ENCODE measurements at regions not wholly inside any gene's neighbourhood (a gene's known extent, or its start where the extent isn't known, plus 50 kb on each side); places are given as distances from the start of the nearest gene placed in this dataset.

DNA sequence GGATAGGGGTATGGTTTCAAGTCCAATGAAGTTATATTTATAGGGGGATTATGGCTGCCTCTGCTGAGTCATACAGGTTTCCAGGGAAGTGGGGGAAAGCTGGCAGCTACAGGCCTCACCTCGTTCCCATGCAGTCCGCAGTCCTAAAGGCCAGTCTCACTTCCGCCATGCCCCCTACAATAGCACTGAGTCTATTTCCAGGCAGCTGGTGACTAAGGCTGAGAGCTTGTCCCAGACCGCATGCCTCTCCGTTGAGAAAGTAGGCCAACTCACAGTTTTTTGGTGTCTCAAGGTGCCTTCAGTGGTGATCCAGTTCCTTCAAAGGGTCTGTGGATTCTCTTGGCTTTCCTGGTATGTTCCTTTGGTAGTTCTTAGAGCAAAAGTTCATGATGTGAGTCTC, 203.9 kb upstream of the GLI3 start (continued):
- TF ChIP-seq, protein P1, sequence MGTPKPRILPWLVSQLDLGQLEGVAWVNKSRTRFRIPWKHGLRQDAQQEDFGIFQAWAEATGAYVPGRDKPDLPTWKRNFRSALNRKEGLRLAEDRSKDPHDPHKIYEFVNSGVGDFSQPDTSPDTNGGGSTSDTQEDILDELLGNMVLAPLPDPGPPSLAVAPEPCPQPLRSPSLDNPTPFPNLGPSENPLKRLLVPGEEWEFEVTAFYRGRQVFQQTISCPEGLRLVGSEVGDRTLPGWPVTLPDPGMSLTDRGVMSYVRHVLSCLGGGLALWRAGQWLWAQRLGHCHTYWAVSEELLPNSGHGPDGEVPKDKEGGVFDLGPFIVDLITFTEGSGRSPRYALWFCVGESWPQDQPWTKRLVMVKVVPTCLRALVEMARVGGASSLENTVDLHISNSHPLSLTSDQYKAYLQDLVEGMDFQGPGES (IDR thresholded peaks at IDR 0.05; ENCODE audit: low read depth, low read length) = no peak
- TF ChIP-seq POLR2AphosphoS5 (IDR thresholded peaks at IDR 0.05; ENCODE audit: low read depth, low read length) (no peak), TAF1 (IDR thresholded peaks at IDR 0.05; ENCODE audit: borderline replicate concordance, low read depth, low read length) (no peak), EZH2phosphoT487 (IDR thresholded peaks at IDR 0.05; ENCODE audit: borderline replicate concordance, low read depth) (no peak), NFIC (IDR thresholded peaks at IDR 0.05; ENCODE audit: borderline replicate concordance) (no peak), FOSL2 (IDR thresholded peaks at IDR 0.05; ENCODE audit: borderline replicate concordance, low read depth) (no peak), FOXM1 (IDR thresholded peaks at IDR 0.05; ENCODE audit: low read depth) (no peak)

DNA sequence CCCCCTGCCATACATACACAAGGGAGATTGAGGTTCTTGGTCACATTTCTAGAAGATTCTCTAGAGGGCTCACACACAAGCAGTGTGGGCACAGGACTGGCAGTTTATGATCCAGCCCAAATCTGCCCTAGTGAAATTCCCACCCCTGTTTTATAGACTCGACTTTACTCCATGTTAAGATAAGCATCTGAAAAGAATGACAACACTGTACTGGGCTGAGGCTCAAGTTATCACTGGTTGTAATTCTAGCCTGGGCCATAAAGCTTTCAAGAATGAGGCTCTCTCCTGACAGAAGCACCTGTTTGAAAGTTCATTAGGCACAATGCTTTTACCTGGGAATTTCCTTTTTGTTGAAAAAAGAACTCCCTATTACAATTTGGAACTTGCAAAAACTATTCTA, 195.6 kb upstream of the GLI3 start:
- Histone ChIP-seq H3K9me3 (no peaks in the 10 kb centered on the region), H3K4me3 (ENCODE audit: low read depth in 2 of 2, low read length in 1 of 2) (no peak overlapping the region), H3F3A (replicated peaks; ENCODE audit: insufficient read depth) (no peaks in the 10 kb centered on the region), H3K36me3 (replicated peaks in 1 of 2; ENCODE audit: control insufficient read depth in 1 of 2, insufficient read depth in 2 of 2, low read length in 1 of 2) (no peaks in the 10 kb centered on the region), H4K20me1 (ENCODE audit: insufficient read depth) (no peaks in the 10 kb centered on the region), H3K9me2 (no peaks in the 10 kb centered on the region), H3K79me2 (ENCODE audit: insufficient read depth) (no peaks in the 10 kb centered on the region), H3K27me3 (ENCODE audit: insufficient read depth) (peaks cover 8% of the 10 kb centered on the region), H2AFZ (ENCODE audit: low read depth) (no peak overlapping the region), H3K4me1 (ENCODE audit: control insufficient read depth in 1 of 2, insufficient read depth in 2 of 2, low read depth in 1 of 2, low read length in 1 of 2) (no peaks in the 10 kb centered on the region), H3K4me2 (no peak overlapping the region), H3K27ac (ENCODE audit: low read depth in 2 of 2, low read length in 1 of 2) (no peak overlapping the region), H3K9ac (no peak overlapping the region)
- no peak for DNase-seq
- TF ChIP-seq FOXM1 (IDR thresholded peaks at IDR 0.05; ENCODE audit: low read depth) = no peak
- TF ChIP-seq, protein P2, sequence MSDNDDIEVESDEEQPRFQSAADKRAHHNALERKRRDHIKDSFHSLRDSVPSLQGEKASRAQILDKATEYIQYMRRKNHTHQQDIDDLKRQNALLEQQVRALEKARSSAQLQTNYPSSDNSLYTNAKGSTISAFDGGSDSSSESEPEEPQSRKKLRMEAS (IDR thresholded peaks at IDR 0.05; ENCODE audit: low read depth) = no peak
- no peak for TF ChIP-seq RCOR1 (IDR thresholded peaks at IDR 0.05; ENCODE audit: low read length)
- TF ChIP-seq GATA2 (CRISPR knock-in tag; IDR thresholded peaks at IDR 0.05) = no peak
- TF ChIP-seq SMC3 (IDR thresholded peaks at IDR 0.05; ENCODE audit: low read depth, low read length) = no peak
- TF ChIP-seq FOXJ3 (CRISPR knock-in tag; IDR thresholded peaks at IDR 0.05) = no peak
- no peak for TF ChIP-seq NFIC (IDR thresholded peaks at IDR 0.05; ENCODE audit: borderline replicate concordance)
- TF ChIP-seq, protein P3, sequence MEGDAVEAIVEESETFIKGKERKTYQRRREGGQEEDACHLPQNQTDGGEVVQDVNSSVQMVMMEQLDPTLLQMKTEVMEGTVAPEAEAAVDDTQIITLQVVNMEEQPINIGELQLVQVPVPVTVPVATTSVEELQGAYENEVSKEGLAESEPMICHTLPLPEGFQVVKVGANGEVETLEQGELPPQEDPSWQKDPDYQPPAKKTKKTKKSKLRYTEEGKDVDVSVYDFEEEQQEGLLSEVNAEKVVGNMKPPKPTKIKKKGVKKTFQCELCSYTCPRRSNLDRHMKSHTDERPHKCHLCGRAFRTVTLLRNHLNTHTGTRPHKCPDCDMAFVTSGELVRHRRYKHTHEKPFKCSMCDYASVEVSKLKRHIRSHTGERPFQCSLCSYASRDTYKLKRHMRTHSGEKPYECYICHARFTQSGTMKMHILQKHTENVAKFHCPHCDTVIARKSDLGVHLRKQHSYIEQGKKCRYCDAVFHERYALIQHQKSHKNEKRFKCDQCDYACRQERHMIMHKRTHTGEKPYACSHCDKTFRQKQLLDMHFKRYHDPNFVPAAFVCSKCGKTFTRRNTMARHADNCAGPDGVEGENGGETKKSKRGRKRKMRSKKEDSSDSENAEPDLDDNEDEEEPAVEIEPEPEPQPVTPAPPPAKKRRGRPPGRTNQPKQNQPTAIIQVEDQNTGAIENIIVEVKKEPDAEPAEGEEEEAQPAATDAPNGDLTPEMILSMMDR (IDR thresholded peaks at IDR 0.05) = no peak
- no peak for TF ChIP-seq RXRA (IDR thresholded peaks at IDR 0.05; ENCODE audit: borderline replicate concordance, low read depth)
- TF ChIP-seq ELF1 (IDR thresholded peaks at IDR 0.05) = no peak
- no peak for TF ChIP-seq CHD2 (IDR thresholded peaks at IDR 0.05; ENCODE audit: low read length, partially characterized antibody)
- no peak for TF ChIP-seq EP300 (IDR thresholded peaks at IDR 0.05; ENCODE audit: borderline replicate concordance in 1 of 2, low read depth in 1 of 2, low read length in 1 of 2)
- TF ChIP-seq, protein P4, sequence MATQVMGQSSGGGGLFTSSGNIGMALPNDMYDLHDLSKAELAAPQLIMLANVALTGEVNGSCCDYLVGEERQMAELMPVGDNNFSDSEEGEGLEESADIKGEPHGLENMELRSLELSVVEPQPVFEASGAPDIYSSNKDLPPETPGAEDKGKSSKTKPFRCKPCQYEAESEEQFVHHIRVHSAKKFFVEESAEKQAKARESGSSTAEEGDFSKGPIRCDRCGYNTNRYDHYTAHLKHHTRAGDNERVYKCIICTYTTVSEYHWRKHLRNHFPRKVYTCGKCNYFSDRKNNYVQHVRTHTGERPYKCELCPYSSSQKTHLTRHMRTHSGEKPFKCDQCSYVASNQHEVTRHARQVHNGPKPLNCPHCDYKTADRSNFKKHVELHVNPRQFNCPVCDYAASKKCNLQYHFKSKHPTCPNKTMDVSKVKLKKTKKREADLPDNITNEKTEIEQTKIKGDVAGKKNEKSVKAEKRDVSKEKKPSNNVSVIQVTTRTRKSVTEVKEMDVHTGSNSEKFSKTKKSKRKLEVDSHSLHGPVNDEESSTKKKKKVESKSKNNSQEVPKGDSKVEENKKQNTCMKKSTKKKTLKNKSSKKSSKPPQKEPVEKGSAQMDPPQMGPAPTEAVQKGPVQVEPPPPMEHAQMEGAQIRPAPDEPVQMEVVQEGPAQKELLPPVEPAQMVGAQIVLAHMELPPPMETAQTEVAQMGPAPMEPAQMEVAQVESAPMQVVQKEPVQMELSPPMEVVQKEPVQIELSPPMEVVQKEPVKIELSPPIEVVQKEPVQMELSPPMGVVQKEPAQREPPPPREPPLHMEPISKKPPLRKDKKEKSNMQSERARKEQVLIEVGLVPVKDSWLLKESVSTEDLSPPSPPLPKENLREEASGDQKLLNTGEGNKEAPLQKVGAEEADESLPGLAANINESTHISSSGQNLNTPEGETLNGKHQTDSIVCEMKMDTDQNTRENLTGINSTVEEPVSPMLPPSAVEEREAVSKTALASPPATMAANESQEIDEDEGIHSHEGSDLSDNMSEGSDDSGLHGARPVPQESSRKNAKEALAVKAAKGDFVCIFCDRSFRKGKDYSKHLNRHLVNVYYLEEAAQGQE (IDR thresholded peaks at IDR 0.05; ENCODE audit: low read depth, low read length) = no peak
- TF ChIP-seq, protein P5, sequence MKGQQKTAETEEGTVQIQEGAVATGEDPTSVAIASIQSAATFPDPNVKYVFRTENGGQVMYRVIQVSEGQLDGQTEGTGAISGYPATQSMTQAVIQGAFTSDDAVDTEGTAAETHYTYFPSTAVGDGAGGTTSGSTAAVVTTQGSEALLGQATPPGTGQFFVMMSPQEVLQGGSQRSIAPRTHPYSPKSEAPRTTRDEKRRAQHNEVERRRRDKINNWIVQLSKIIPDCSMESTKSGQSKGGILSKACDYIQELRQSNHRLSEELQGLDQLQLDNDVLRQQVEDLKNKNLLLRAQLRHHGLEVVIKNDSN (IDR thresholded peaks at IDR 0.05; ENCODE audit: borderline replicate concordance, low read depth) = no peak
- TF ChIP-seq TAF1 (IDR thresholded peaks at IDR 0.05; ENCODE audit: borderline replicate concordance, low read depth, low read length) = no peak
- no peak for TF ChIP-seq JUND (IDR thresholded peaks at IDR 0.05)
- no peak for TF ChIP-seq FOSL2 (IDR thresholded peaks at IDR 0.05; ENCODE audit: borderline replicate concordance, low read depth)
- TF ChIP-seq MEF2A (IDR thresholded peaks at IDR 0.05; ENCODE audit: borderline replicate concordance, low read depth) = no peak
- TF ChIP-seq TCF12 (IDR thresholded peaks at IDR 0.05) = no peak
- TF ChIP-seq RAD21 (IDR thresholded peaks at IDR 0.05; ENCODE audit: low read length) = no peak
- 0% methylated on average over 1 of the region's 1 CpG for whole genome bisulfite sequencing (ENCODE audit: low lambda C conversion rate)
- CTCF ChIA-PET = no interaction called here
- POLR2A ChIA-PET = no interaction called here

Measured in SK-N-SH (cell line).